Right atrium auricular region (tissue), 2 donors: ENCODE measurements at regions not wholly inside any gene's neighbourhood (a gene's known extent, or its start where the extent isn't known, plus 50 kb on each side); places are given as distances from the start of the nearest gene placed in this dataset.

ENCODE experiments used
- DNase-seq: peaks from one replicate; pipeline ENCODE4 v3.0.0-alpha.2; 2019; ENCODE audit warnings: low spot score
- H3K27ac ChIP-seq, 2 donors: fragments of 200-600 bp; sonication (generic); 1 replicate in 1 of 2; 2 replicates in 1 of 2; pipeline ENCODE4 v1.5.1; 2016 to 2019
- H3K27me3 ChIP-seq, 2 donors: fragments of 200-600 bp; sonication (generic); one replicate each; pipeline versions ENCODE4 v1.5.1 to v1.6.0; 2017 to 2019
- H3K36me3 ChIP-seq: fragments of 200-600 bp; sonication (generic); one replicate; pipeline ENCODE4 v1.5.1; 2016
- H3K4me1 ChIP-seq, 2 donors: fragments of 200-600 bp; sonication (generic); one replicate each; pipeline versions ENCODE4 v1.5.1 to v1.6.0; 2017 to 2019
- H3K4me3 ChIP-seq, 2 donors: fragments of 200-600 bp; sonication (generic); 1 replicate in 1 of 2; 2 replicates in 1 of 2; pipeline ENCODE4 v1.5.1; 2017 to 2019; ENCODE audit warnings: mild to moderate bottlenecking in 1 of 2, moderate library complexity in 1 of 2
- H3K9me3 ChIP-seq, 2 donors: fragments of 200-600 bp; sonication (generic); one replicate each; pipeline ENCODE4 v1.5.1; 2019
- TF ChIP-seq, protein P1 (sequence below), 2 donors: fragments of 200-600 bp; sonication (generic); IDR thresholded peaks; one replicate each; pipeline ENCODE4 v1.5.1; 2019; ENCODE audit warnings: antibody characterized with exemption in 2 of 2

DNA sequence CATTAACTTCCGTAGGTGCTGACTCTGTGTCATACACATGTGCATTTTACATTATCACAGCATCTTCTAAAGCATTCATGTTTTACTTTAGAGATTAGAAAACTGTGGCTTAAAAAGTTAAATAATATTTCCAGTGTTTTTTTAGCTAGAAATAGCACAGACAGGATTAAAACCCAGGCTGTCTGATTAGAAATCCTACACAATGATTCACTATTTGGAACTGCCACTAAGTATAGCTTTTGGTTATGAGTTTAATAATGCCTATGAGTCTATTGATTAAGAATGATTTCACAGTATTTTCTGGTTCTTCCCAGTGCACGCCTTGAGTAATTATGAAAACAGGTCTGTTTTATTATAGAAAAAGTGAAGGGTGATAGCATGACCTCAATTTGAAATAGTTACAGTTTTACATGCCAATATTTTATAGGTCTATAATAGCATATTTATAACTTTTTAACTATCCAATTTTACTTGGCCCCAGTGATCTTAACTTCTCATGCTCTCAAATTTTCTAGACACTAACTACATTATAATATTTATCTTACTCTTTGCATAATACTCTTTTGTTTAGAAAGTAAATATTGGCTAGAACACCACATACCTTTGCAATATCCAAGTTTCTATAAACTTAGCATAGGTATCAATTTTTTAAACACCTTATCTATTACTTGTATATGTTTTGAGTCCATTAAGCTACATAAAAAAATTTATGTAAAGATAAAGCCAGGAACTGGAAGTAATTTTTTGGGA is 313.2 kb downstream of the RND3 start:
- Histone ChIP-seq H3K27me3 (no peaks in the 10 kb centered on the region), H3K4me1 (peaks cover 0 to 4% of the 10 kb centered on the region in 2 donors), H3K4me3 (no peak overlapping the region), H3K27ac (no peak overlapping the region), H3K36me3 (no peaks in the 10 kb centered on the region), H3K9me3 (no peaks in the 10 kb centered on the region)
- DNase-seq, result no peak
- TF ChIP-seq, protein P1, sequence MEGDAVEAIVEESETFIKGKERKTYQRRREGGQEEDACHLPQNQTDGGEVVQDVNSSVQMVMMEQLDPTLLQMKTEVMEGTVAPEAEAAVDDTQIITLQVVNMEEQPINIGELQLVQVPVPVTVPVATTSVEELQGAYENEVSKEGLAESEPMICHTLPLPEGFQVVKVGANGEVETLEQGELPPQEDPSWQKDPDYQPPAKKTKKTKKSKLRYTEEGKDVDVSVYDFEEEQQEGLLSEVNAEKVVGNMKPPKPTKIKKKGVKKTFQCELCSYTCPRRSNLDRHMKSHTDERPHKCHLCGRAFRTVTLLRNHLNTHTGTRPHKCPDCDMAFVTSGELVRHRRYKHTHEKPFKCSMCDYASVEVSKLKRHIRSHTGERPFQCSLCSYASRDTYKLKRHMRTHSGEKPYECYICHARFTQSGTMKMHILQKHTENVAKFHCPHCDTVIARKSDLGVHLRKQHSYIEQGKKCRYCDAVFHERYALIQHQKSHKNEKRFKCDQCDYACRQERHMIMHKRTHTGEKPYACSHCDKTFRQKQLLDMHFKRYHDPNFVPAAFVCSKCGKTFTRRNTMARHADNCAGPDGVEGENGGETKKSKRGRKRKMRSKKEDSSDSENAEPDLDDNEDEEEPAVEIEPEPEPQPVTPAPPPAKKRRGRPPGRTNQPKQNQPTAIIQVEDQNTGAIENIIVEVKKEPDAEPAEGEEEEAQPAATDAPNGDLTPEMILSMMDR (IDR thresholded peaks at IDR 0.05), result no peak

DNA sequence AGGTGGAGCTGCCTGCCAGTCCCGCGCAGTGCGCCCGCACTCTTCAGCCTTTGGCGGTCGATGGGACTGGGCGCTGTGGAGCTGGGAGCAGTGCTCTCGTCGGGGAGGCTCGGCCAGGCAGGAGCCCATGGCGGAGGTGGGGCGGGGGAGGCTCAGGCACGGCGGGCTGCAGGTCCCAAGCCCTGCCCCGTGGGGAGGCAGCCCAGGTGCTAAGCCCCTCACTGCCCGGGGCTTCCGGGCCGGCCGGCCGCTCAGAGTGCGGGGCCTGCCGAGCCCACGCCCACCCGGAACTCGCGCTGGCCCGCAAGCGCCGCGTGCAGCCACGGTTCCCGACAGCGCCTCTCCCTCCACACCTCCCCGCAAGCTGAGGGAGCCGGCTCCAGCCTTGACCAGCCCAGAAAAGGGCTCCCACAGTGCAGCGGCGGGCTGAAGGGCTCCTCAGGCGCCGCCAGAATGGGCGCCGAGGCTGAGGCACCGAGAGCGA is 316.4 kb downstream of the RND3 start:
- Histone ChIP-seq H3K4me1 (peaks cover 0 to 11% of the 10 kb centered on the region in 2 donors), H3K27me3 (no peaks in the 10 kb centered on the region), H3K36me3 (no peaks in the 10 kb centered on the region), H3K4me3 (no peak overlapping the region), H3K27ac (no peak overlapping the region), H3K9me3 (no peaks in the 10 kb centered on the region)
- DNase-seq, result no peak
- TF ChIP-seq, protein P1 (IDR thresholded peaks at IDR 0.05), result no peak

DNA sequence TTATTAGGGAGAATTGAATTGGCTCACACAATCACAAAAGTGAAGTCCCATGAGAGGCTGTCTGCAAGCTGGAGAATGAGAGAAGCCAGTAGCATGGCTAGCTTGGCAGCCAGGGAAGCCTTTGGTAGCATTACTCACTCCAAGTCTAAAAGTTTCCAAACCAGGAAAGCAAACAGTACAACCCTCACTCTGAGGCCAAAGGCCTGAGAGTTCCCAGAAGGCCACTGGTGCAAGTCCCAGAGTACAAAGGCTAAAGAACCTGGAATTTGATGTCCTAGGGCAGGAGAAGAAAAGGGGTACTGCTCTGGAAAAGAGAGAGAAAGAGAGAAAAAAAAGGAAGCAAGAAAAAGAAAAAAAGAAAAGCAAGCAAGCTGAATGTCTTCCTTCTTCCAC is 318.2 kb downstream of the RND3 start:
- TF ChIP-seq, protein P1 (IDR thresholded peaks at IDR 0.05), result no peak
- H3K27ac ChIP-seq, result peak overlapping the region in 1 of 2 donors; percentile 61

DNA sequence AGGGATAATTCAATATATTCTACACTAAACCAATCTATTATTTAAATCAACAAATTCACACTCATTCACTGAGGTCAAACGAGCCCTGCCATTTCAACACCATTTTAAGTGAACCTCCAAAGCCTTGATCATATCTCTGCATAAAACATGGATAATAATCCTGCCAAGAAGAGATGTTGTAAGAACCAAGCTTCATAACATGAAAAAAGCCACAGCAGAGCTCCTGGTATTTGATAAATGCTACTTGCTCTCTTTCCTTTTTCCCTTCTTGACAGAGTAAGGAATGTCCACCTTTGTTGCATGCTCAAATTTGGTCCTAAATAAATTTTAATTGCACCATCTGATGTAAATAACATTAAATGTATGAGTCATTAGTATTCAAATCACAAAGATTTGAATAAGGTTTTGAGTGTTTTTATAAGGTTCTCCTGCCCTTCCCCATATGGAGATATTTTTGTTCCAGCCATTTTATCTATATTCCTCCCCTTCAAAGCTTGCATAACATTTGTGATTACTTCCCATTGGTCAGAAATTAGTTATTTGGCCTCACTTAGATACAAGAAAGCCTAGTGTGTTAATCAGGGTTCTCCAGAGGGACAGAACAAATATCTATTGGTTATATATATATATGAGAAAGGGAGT is 318.8 kb downstream of the RND3 start:
- H3K36me3 ChIP-seq, result no peaks in the 10 kb centered on the region
- no peaks in the 10 kb centered on the region for H3K27me3 ChIP-seq
- no peak overlapping the region for H3K4me3 ChIP-seq
- no peaks in the 10 kb centered on the region for H3K9me3 ChIP-seq
- H3K4me1 ChIP-seq, result peaks cover 0 to 11% of the 10 kb centered on the region in 2 donors
- TF ChIP-seq, protein P1 (IDR thresholded peaks at IDR 0.05), result no peak
- H3K27ac ChIP-seq, result peak overlapping the region in 1 of 2 donors; percentile 61
- DNase-seq, result no peak

More for the DNA sequence above, 318.2 kb downstream of the RND3 start:
- peak; percentile 64 for DNase-seq
- Histone ChIP-seq H3K36me3 (no peaks in the 10 kb centered on the region), H3K27me3 (no peaks in the 10 kb centered on the region), H3K9me3 (no peaks in the 10 kb centered on the region), H3K4me1 (peaks cover 0 to 11% of the 10 kb centered on the region in 2 donors), H3K4me3 (no peak overlapping the region)

DNA sequence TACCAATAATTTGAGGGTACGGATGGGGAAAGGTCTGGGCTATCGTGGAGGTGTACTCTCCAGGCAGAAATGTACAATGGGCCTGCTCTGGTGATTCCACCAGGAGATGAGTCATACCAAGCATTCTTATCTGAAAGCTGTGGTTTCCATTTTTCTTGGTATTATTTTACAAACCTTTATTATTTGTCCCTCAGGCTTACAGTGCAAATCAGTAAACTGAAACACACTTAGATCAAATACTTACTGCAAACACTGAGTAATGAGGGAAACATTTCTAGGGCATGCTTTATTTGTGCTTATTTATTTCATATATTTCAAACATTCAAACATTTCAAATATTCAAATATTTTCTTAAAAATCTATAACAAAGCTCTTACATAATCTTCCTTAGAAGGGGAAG is 319.8 kb downstream of the RND3 start:
- no peaks in the 10 kb centered on the region for H3K27me3 ChIP-seq
- no peak overlapping the region for H3K27ac ChIP-seq
- no peaks in the 10 kb centered on the region for H3K36me3 ChIP-seq
- TF ChIP-seq, protein P1 (IDR thresholded peaks at IDR 0.05), result no peak
- no peak for DNase-seq
- H3K9me3 ChIP-seq, result no peaks in the 10 kb centered on the region
- peaks cover 0 to 11% of the 10 kb centered on the region in 2 donors for H3K4me1 ChIP-seq
- no peak overlapping the region for H3K4me3 ChIP-seq
